ENCODE measurements at regions not wholly inside any gene's neighbourhood (a gene's known extent, or its start where the extent isn't known, plus 50 kb on each side); places are given as distances from the start of the nearest gene placed in this dataset.

- TF ChIP-seq CTCF (IDR thresholded peaks at IDR 0.05) = no peak
- no peak for TF ChIP-seq POLR2A (IDR thresholded peaks at IDR 0.05)
- no peak for TF ChIP-seq POLR2AphosphoS5 (IDR thresholded peaks at IDR 0.05)
- TF ChIP-seq EP300 (IDR thresholded peaks at IDR 0.05) = no peak
Observed at GRCh38 chr2:180675170-180675569, 305.2 kb upstream of the UBE2E3 start.
